ENCODE measurements at regions not wholly inside any gene's neighbourhood (a gene's known extent, or its start where the extent isn't known, plus 50 kb on each side); places are given as distances from the start of the nearest gene placed in this dataset.

DNA sequence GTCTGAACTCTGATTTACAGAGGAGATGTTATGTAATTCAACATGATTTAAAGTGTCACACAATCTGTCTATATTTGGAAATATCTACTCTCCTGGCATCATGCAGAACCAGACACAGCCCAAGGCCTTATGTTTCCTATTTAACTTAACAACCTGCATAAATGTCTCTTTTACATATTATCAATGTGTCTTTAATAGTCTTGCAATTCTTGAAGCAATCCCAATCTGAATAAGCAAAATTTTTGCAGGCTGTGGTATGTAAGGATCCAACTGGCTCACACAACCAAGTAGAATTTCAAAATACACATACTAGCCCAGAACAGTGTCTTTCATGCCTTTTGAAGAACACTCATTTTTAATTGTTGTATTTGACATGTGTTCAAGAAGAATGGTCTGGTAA lies 443.2 kb downstream of the MAFB start:
- H3K4me1 ChIP-seq (ENCODE audit: control insufficient read depth in 2 of 3, insufficient read depth in 2 of 3, low read depth in 1 of 3, low read length in 3 of 3) = no peaks in the 10 kb centered on the region
- FAIRE-seq (no peak), DNase-seq (no peak)
- H3K9ac ChIP-seq (ENCODE audit: low read length in 3 of 3) = no peak overlapping the region
- no peak overlapping the region for H3K27ac ChIP-seq (ENCODE audit: low read depth in 2 of 2, low read length in 2 of 2)
- TF ChIP-seq CTCF (IDR thresholded peaks at IDR 0.05; ENCODE audit: borderline replicate concordance, extremely low read depth, insufficient read depth) = no peak
- H3K4me3 ChIP-seq (ENCODE audit: low read length in 3 of 3) = no peak overlapping the region
- no peaks in the 10 kb centered on the region for H3K27me3 ChIP-seq (ENCODE audit: control insufficient read depth, insufficient read depth, low read length)
- intact Hi-C loops (cut with DNase I) = no loop called here
- H3K9me3 ChIP-seq (ENCODE audit: control insufficient read depth in 2 of 3, insufficient read depth in 1 of 3, low read length in 3 of 3) = no peaks in the 10 kb centered on the region
- no peaks in the 10 kb centered on the region for H3K36me3 ChIP-seq (ENCODE audit: control insufficient read depth in 2 of 3, insufficient read depth in 3 of 3, low read length in 3 of 3)

- DNase-seq = no peak
- no peak for TF ChIP-seq CTCF (IDR thresholded peaks at IDR 0.05; ENCODE audit: borderline replicate concordance, extremely low read depth, insufficient read depth)
- no peak for FAIRE-seq
- Histone ChIP-seq H3K36me3 (ENCODE audit: control insufficient read depth in 2 of 3, insufficient read depth in 3 of 3, low read length in 3 of 3) (no peaks in the 10 kb centered on the region), H3K27ac (ENCODE audit: low read depth in 2 of 2, low read length in 2 of 2) (no peak overlapping the region), H3K4me1 (ENCODE audit: control insufficient read depth in 2 of 3, insufficient read depth in 2 of 3, low read depth in 1 of 3, low read length in 3 of 3) (no peaks in the 10 kb centered on the region), H3K9me3 (ENCODE audit: control insufficient read depth in 2 of 3, insufficient read depth in 1 of 3, low read length in 3 of 3) (no peaks in the 10 kb centered on the region), H3K27me3 (ENCODE audit: control insufficient read depth, insufficient read depth, low read length) (no peaks in the 10 kb centered on the region), H3K9ac (ENCODE audit: low read length in 3 of 3) (no peak overlapping the region), H3K4me3 (ENCODE audit: low read length in 3 of 3) (no peak overlapping the region)
- intact Hi-C loops (cut with DNase I) = no loop called here
These were observed 444.8 kb downstream of the MAFB start for GRCh38 chr20:40244286-40244685.

- no peaks in the 10 kb centered on the region for H3K4me1 ChIP-seq (ENCODE audit: control insufficient read depth in 2 of 3, insufficient read depth in 2 of 3, low read depth in 1 of 3, low read length in 3 of 3)
- H3K36me3 ChIP-seq (ENCODE audit: control insufficient read depth in 2 of 3, insufficient read depth in 3 of 3, low read length in 3 of 3) = no peaks in the 10 kb centered on the region
- H3K27me3 ChIP-seq (ENCODE audit: control insufficient read depth, insufficient read depth, low read length) = no peaks in the 10 kb centered on the region
- H3K9me3 ChIP-seq (ENCODE audit: control insufficient read depth in 2 of 3, insufficient read depth in 1 of 3, low read length in 3 of 3) = no peaks in the 10 kb centered on the region
- DNase-seq (peak in 2 of 5 donors; percentile 47 to 58), FAIRE-seq (no peak)
- no peak for TF ChIP-seq CTCF (IDR thresholded peaks at IDR 0.05; ENCODE audit: borderline replicate concordance, extremely low read depth, insufficient read depth)
- no peak overlapping the region for H3K4me3 ChIP-seq (ENCODE audit: low read length in 3 of 3)
- intact Hi-C loops (cut with DNase I) = no loop called here
- no peak overlapping the region for H3K27ac ChIP-seq (ENCODE audit: low read depth in 2 of 2, low read length in 2 of 2)
- no peak overlapping the region for H3K9ac ChIP-seq (ENCODE audit: low read length in 3 of 3)
These were observed 447.3 kb downstream of the MAFB start for GRCh38 chr20:40241596-40242343.

DNA sequence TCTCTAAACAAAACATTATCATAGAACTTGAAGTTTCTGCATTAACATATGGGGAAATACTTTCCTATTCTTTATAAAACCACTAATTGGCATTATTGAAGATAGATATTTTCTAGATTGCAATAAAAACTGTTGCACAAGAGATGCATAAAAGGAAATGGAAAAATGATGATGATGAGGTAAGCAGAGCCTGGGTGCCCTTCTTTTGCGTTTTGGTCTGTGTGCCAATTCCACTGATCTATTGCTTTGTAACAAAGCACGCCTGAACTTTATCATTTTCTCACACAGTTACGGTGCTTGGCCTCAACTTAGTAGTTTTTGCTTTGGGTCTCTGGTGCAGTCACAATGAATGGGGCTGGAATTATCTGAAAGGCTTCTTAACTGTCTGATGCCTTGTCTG lies 450.5 kb downstream of the MAFB start:
- H3K4me1 ChIP-seq (ENCODE audit: control insufficient read depth in 2 of 3, insufficient read depth in 2 of 3, low read depth in 1 of 3, low read length in 3 of 3) = no peaks in the 10 kb centered on the region
- H3K36me3 ChIP-seq (ENCODE audit: control insufficient read depth in 2 of 3, insufficient read depth in 3 of 3, low read length in 3 of 3) = no peaks in the 10 kb centered on the region
- no peaks in the 10 kb centered on the region for H3K27me3 ChIP-seq (ENCODE audit: control insufficient read depth, insufficient read depth, low read length)
- no peak overlapping the region for H3K9ac ChIP-seq (ENCODE audit: low read length in 3 of 3)
- H3K27ac ChIP-seq (ENCODE audit: low read depth in 2 of 2, low read length in 2 of 2) = no peak overlapping the region
- intact Hi-C loops (cut with DNase I) = no loop called here
- H3K4me3 ChIP-seq (ENCODE audit: low read length in 3 of 3) = no peak overlapping the region
- FAIRE-seq (no peak), DNase-seq (no peak)
- no peak for TF ChIP-seq CTCF (IDR thresholded peaks at IDR 0.05; ENCODE audit: borderline replicate concordance, extremely low read depth, insufficient read depth)
- no peaks in the 10 kb centered on the region for H3K9me3 ChIP-seq (ENCODE audit: control insufficient read depth in 2 of 3, insufficient read depth in 1 of 3, low read length in 3 of 3)

Data from kidney (tissue), 13 donors.